NCI-H1092 treated with DMSO at 0.1 percent for 48 hours (cell line): ENCODE measurements at regions not wholly inside any gene's neighbourhood (a gene's known extent, or its start where the extent isn't known, plus 50 kb on each side); places are given as distances from the start of the nearest gene placed in this dataset.

Source experiments
- DNase-seq: peaks from one replicate; lab custom pipeline; 2025; lab: John Stamatoyannopoulos, UW

GRCh38 chr16:64162613-64163375 is 959.1 kb downstream of the CDH11 start:
- DNase-seq, result no peak

- no peak for DNase-seq
Observed at GRCh38 chr16:64159976-64160375, 961.9 kb downstream of the CDH11 start.

- DNase-seq, result no peak
Observed at GRCh38 chr16:64158941-64159588, 962.8 kb downstream of the CDH11 start.

- DNase-seq, result no peak
Observed at GRCh38 chr16:64153718-64154117, 968.1 kb downstream of the CDH11 start.

GRCh38 chr16:64151990-64152767 is 969.7 kb downstream of the CDH11 start:
- no peak for DNase-seq

GRCh38 chr16:64150193-64150592 is 971.7 kb downstream of the CDH11 start:
- no peak for DNase-seq

- no peak for DNase-seq
Observed at GRCh38 chr16:64149756-64150155, 972.1 kb downstream of the CDH11 start.

GRCh38 chr16:64148356-64148755 is 973.5 kb downstream of the CDH11 start:
- no peak for DNase-seq

- DNase-seq, result no peak
Observed at GRCh38 chr16:64147941-64148340, 973.9 kb downstream of the CDH11 start.

GRCh38 chr16:64144617-64145016 is 977.2 kb downstream of the CDH11 start:
- no peak for DNase-seq

GRCh38 chr16:64138621-64139020 is 983.2 kb downstream of the CDH11 start:
- no peak for DNase-seq

GRCh38 chr16:64138006-64138405 is 983.9 kb downstream of the CDH11 start:
- no peak for DNase-seq

GRCh38 chr16:64136743-64137142 is 985.1 kb downstream of the CDH11 start:
- no peak for DNase-seq

- DNase-seq, result no peak
Observed at GRCh38 chr16:64136314-64136713, 985.5 kb downstream of the CDH11 start.

- no peak for DNase-seq
Observed at GRCh38 chr16:64133366-64133765, 988.5 kb downstream of the CDH11 start.

- no peak for DNase-seq
Observed at GRCh38 chr16:64132759-64133361, 989.0 kb downstream of the CDH11 start.

GRCh38 chr16:64132190-64132589 is 989.7 kb downstream of the CDH11 start:
- no peak for DNase-seq

- DNase-seq, result no peak
Observed at GRCh38 chr16:64131423-64131822, 990.4 kb downstream of the CDH11 start.

GRCh38 chr16:64130140-64130539 is 991.7 kb downstream of the CDH11 start:
- DNase-seq, result no peak

GRCh38 chr16:64122177-64122576 is 999.7 kb downstream of the CDH11 start:
- no peak for DNase-seq

- DNase-seq, result no peak
Observed at GRCh38 chr16:64121473-64121872, 1000.4 kb downstream of the CDH11 start.

GRCh38 chr16:64116151-64116550 is 1005.7 kb downstream of the CDH11 start:
- no peak for DNase-seq

GRCh38 chr16:64109241-64109640 is 1012.6 kb downstream of the CDH11 start:
- DNase-seq, result no peak
